Dermis microvascular lymphatic vessel endothelial cell (primary cell): ENCODE measurements at regions not wholly inside any gene's neighbourhood (a gene's known extent, or its start where the extent isn't known, plus 50 kb on each side); places are given as distances from the start of the nearest gene placed in this dataset.

Source experiments
- DNase-seq, 2 donors: peaks; one replicate each; pipeline versions ENCODE4 v3.0.0 to v3.0.0-alpha.2; 2010; ENCODE audit warnings: low read depth in 2 of 2

- no peak for DNase-seq
These were observed 499.6 kb upstream of the KCNMB2 start for GRCh38 chr3:178036451-178037144.

DNA sequence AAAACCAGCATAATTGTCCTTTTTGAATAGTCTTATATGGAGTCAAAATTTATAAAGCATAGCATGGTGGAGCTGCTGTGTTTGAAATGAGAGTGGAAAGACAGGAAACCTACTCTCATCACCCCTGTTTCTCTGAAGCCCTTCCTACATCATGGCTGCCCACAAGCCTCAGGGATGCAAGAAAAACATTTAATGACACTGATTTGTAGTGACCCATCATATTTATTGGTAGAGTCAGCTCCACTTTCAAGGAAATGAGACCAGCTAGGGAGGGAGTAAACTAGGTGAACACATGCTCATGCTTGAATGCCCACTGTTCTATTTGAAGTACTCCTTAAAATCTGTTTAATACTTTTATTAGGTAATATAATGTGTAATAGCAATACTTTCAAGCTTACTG is 494.3 kb upstream of the KCNMB2 start:
- no peak for DNase-seq

DNA sequence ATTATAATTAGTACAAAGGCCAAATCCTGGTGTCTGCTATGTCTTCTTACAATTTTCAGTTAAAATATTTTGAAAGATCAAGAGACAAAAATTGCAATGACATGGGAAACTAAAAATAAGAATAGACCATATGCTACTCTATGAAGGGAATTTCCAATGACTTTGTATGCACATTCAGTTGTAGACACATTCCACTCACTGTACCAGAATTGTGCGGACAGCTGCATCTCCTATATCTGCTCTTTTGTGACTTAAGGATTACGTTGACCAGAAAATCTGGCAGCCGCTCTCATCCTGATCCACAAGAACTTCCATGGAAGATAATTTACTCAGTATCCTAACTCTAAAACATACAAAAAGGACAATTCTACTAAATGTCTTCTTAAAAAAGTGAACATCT is 493.9 kb upstream of the KCNMB2 start:
- DNase-seq, result no peak

DNA sequence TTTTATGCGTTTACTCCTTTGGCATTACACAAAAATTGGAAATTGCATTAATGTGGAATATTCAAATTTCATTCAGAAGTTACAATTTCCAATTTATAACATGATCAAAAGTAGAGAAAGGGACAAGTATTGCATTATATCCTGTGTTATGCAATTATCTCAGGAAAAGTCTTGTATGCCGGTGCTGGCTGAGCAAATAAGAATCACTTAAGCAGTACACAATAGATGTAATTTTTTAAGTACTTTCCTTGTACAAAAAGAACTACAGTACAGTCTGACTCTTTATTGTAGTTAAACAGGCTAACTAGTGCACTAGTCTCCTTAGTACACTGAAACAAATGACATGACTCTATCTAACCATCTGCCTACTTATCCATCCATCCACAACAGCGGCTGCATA is 493.2 kb upstream of the KCNMB2 start:
- DNase-seq, result no peak

- no peak for DNase-seq
These were observed 491.9 kb upstream of the KCNMB2 start for GRCh38 chr3:178044320-178044719.

- DNase-seq, result no peak
These were observed 488.7 kb upstream of the KCNMB2 start for GRCh38 chr3:178047496-178047895.

DNA sequence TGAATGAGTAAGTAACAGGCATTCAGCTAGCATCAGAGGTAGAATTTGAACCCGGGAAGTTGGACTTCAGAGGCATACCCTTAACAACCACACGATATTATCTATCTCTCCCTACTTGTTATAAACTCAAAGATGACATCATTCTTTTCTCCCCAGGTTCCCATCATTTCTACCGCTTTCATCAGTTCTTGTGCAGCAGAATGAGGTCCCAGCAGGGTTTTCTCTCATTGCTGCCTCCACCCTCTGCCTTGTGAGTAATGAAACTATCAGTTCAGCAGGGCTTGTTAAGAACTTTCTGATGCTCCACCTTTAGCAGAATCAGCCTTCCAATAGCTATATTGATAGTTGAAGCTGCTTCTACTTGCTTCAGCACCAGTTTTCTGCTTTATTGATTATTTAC is 487.5 kb upstream of the KCNMB2 start:
- no peak for DNase-seq

- no peak for DNase-seq
These were observed 481.8 kb upstream of the KCNMB2 start for GRCh38 chr3:178054471-178054870.

DNA sequence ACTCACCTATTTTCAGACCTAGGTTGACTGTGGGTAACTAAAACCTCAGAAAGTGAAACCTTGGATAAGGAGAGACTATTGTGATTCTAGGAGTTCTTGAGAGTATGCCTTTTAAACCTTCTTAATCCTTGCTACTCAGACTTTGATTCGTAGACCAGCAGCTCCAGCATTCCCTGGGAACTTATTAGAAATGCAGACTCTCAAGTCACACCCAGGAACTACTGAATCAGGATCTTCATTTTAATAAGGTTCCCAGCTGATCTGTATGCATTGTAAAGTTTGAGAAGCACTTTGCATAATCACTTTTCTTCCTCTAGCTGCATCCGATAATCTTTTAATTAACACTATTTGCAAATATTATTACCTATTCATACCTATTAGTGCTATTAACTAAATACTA is 480.3 kb upstream of the KCNMB2 start:
- DNase-seq, result no peak

- no peak for DNase-seq
These were observed 479.4 kb upstream of the KCNMB2 start for GRCh38 chr3:178056868-178057267.

GRCh38 chr3:178058629-178059028 is 477.6 kb upstream of the KCNMB2 start:
- DNase-seq, result no peak

DNA sequence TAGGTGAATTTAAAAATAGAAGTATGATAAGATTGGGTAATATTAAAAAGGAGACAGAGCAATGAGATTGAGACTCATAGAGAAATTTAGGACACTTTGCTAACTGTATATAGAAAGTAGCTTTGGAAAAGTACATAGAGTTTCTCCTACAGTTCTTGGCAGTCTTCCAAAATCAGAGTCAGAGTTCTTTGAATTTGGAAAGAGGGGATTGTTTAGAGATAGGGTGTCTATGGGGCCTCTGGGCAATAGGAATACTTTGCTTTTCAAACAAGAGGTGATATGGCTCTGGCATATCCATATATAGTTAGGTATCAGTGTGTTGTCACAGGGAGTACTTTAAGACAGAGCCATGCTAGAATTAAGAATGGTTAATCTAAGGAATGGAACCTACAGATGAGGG is 477.1 kb upstream of the KCNMB2 start:
- peak in 1 of 2 donors; percentile 19 for DNase-seq

- peak in 1 of 2 donors; percentile 34 for DNase-seq
These were observed 476.4 kb upstream of the KCNMB2 start for GRCh38 chr3:178059836-178060235.

DNA sequence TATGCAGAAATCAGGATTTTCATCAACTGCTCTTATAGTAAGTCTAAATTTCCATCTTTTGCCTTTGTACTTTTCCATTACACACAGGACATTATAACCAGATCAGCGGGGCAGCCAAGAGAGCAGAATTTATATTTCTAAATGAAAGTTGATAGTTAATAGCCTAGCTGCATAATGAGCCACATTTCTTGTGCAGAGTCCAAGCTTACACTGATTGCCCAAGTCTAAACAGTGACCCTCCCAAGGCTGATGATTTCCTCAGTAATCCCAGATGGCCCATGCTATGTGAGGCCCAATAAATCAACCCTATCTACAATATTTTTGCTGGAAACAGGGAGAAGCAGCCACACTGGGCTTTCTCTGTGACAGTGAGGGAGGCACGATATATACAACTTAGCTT is 475.8 kb upstream of the KCNMB2 start:
- DNase-seq, result no peak

- peak in 1 of 2 donors; percentile 46 for DNase-seq
These were observed 474.1 kb upstream of the KCNMB2 start for GRCh38 chr3:178062126-178062525.

- DNase-seq, result peak in 1 of 2 donors; percentile 52
These were observed 472.8 kb upstream of the KCNMB2 start for GRCh38 chr3:178063461-178063860.

- no peak for DNase-seq
These were observed 468.5 kb upstream of the KCNMB2 start for GRCh38 chr3:178067721-178068120.

DNA sequence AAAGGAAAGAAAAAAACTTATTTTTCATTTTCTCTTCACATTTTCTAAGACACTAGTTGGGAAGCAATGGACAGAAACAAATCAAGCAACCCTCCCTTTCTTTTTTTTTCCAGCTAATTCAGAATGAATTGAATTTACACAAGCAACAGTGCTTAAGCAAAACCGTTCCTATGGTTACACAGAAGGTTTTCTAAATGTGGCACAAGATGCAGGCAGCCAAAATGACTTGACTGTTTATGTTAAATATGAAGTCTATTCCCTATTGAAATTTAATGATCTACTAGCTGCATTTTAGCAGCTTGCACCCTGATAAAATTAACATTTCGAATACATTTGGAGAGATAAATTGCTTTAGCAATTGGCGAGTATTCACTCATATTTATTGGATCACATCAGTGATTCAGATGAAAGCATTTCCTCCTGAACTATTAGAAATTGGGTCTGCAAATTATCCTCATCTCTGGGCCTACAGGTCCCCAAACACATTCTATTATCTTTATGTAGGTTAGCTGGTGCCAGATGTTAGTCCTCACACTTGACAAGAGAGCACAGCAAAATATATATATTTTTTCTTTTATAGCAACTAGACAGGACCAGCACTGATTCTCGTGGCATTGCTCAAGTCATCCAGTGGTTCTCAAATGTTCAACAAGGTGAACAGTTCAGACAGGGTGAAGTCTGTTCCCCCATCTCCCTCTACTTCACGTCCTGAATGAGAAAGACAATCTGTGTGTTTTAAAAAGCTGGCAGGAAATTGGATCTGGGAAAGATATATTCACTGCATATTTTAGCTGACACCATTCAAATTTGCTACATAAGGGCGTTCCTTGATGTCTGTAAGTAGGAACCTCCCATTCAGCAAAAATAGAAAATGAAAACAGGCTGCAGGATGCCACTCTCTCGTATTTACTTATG is 463.6 kb upstream of the KCNMB2 start:
- DNase-seq, result no peak

GRCh38 chr3:178073366-178073765 is 462.9 kb upstream of the KCNMB2 start:
- DNase-seq, result no peak

DNA sequence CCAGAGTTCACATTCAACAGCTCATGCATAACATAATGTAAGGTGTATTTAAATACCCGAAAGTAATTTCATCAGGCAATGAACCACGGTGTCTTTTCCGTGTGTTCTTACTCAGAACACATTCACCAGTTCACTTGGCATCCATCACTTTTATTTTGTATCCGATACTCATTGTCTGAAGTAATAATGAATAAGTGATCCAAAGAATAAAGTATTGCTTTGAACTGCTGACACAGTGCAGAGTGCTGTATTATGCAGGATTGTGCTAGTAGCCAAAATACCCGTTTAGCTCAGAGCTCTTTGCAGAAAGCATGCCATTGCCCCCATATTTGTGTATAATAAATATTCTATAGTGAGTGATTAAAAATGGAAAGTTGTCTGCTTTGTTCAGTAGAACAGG is 460.9 kb upstream of the KCNMB2 start:
- DNase-seq, result no peak

DNA sequence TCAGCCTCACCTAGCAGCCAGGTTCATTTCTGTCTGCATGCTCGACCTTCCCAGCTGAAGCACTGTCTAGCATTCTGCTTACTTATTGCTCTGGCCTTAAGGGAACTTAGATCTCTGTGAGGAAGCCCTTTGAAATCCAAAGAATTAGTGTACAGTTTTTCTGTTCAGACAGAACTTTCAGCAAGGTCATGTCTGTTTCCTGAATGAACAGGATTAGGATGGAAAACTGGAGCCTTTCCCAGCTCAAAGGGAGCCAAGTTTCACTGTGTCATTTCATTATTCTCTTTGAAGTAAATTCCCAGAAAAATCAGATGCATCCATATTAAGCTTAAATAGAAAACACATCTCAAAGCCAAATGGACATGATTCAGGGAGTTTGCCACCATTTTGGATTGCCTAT is 457.3 kb upstream of the KCNMB2 start:
- DNase-seq, result peak; percentile 92 to 98

DNA sequence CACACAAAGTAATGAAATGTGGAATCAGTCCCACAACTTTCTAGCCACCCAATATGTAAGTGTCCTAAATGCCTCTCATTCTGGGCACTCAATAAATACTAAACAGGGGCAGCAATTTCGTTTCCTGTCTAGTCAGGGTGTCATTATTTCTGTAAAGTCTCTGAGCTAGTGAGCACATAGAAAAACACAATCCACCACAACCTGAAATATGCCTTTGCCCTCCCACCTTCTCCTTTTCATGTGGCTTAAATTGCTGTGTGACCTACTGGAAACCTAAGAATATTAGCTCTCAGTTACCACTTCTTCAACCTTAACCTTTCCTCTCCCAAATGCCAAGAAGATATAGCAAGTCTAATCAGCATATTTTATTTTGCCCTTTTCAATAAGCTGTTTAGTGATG is 456.3 kb upstream of the KCNMB2 start:
- peak in 1 of 2 donors; percentile 63 for DNase-seq
